HG02610 (cell line): ENCODE measurements at regions not wholly inside any gene's neighbourhood (a gene's known extent, or its start where the extent isn't known, plus 50 kb on each side); places are given as distances from the start of the nearest gene placed in this dataset.
"Not testable (repeated sequence)": the region's sequence is repeated elsewhere in the genome, so short reads cannot be mapped to it uniquely, and the experiment has no call there.

ENCODE experiments used
- ATAC-seq: cut with Tn5 transposase; IDR thresholded peaks from one replicate; pipeline ENCODE4 v1.9.1; 2021; ENCODE audit warnings: mild to moderate bottlenecking, moderate library complexity; ENCODE audit not compliant: unreplicated experiment

DNA sequence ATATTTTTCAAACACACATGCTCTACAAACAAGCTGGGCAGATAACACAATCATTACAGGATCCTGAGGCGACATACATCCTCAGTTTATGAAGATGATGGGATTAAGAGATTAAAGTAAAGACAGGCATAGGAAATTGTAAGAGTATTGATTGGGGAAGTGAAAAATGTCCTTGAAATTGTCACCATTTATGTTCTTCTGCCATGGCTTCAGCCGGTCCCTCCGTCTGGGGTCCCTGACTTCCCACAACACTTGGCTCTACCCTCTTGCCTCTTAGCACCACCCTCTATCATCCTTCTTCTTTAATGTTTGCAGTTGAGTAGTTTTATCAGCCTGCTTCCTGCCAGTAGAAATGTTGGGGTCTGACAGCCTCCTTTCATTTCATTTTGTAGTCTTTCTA, 244.4 kb downstream of the DAD1 start:
- ATAC-seq = no peak

GRCh38 chr14:22344209-22344608, 244.8 kb downstream of the DAD1 start:
- not testable (repeated sequence) for ATAC-seq

GRCh38 chr14:22341049-22341448, 248.0 kb downstream of the DAD1 start:
- no peak for ATAC-seq

DNA sequence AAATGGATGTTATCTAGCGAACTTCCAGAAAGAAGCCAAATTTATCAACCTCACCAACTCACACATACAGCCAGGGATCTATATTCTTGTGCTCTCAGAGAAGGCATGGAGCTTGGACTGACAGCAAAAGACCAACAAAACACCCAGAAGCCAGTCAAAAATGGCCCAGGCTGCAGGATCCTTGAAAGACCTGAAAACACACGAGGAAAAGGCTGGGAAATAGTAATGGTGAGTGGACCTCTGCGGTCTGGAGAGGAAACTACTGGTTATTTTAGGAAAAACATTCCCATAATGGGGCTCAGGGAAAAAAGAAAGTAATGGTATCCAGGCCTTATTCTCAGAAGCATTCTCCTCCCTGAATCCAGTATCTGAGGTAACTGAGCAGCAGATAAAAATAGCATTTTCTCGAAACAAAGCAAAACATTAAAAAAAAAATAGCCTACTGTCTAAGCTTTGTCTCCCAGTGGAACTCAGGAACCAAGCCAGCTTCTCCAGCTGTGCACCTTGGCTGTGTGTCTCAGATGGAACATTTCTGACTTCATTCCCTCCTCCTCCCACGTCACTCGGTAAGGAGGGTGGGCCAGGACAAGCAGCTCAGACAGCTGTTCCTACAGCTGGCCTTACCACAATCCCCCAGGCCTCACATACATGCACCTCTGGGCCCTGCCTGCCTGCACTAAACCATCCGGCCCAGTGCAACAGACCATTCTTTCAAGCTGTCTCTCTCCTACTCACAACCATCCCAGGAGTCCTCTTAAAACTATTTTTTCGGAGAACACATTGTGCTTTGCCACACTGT, 249.9 kb downstream of the DAD1 start:
- no peak for ATAC-seq

DNA sequence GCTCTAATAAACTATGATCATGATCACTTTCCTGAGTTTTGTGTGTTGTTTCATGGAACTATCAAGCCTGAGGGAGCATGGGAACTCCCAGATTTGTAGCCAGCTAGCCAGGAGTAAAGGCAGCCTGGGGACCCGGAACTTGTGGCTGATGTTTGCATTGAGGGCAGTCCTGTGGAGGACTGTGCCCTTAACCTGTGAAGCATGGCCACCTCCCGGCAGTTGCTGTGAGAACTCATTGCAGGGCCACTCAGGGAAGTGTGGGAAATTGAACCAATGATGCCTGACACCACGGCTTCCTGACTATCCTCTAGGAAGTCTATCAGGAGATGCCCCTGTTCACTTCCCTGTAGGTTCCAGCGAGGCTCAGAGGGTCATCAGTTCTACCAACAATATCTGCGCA, 250.6 kb downstream of the DAD1 start:
- no peak for ATAC-seq

DNA sequence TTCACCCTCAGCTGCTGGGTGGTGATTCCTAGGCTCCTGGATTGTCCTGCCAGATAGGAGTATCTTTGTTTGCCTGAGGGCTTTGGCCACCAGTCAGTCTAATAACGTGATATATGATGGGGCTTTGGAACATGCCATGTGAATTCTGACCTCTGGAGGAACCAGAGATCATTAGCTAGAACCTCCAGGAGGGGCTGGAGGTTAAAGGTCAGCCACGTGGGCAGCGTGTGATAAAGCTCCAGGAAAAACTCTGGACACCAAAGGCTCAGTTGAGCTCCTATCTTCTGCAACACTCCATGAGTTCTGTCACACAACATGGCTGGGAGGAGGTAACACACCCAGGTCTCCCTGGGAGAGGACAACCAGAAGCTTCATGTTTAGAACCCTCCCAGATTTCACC, 251.1 kb downstream of the DAD1 start:
- ATAC-seq = no peak

GRCh38 chr14:22337521-22337920, 251.5 kb downstream of the DAD1 start:
- no peak for ATAC-seq

- no peak for ATAC-seq
Measured at GRCh38 chr14:22336031-22336430, 253.0 kb downstream of the DAD1 start.

- no peak for ATAC-seq
Measured at GRCh38 chr14:22334627-22335026, 254.4 kb downstream of the DAD1 start.

DNA sequence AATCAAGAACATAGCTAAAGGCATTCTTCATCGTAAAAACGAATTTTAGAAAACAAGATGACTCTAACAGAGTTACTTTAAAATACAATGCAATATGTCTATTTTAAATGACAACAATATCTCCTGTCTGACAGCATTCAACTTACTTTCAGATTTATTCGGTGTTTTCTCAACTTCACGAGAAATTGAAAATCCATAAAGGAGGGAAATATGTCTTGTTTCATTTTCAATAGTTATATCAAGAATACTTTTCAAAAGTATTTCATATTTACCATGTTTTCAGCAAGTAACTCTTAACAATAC, 254.8 kb downstream of the DAD1 start:
- ATAC-seq = no peak

- peak; percentile 68 for ATAC-seq
Measured at GRCh38 chr14:22333422-22334274, 255.4 kb downstream of the DAD1 start.

GRCh38 chr14:22332686-22333421, 256.2 kb downstream of the DAD1 start:
- no peak for ATAC-seq

GRCh38 chr14:22329371-22329770, 259.7 kb downstream of the DAD1 start:
- ATAC-seq = no peak

DNA sequence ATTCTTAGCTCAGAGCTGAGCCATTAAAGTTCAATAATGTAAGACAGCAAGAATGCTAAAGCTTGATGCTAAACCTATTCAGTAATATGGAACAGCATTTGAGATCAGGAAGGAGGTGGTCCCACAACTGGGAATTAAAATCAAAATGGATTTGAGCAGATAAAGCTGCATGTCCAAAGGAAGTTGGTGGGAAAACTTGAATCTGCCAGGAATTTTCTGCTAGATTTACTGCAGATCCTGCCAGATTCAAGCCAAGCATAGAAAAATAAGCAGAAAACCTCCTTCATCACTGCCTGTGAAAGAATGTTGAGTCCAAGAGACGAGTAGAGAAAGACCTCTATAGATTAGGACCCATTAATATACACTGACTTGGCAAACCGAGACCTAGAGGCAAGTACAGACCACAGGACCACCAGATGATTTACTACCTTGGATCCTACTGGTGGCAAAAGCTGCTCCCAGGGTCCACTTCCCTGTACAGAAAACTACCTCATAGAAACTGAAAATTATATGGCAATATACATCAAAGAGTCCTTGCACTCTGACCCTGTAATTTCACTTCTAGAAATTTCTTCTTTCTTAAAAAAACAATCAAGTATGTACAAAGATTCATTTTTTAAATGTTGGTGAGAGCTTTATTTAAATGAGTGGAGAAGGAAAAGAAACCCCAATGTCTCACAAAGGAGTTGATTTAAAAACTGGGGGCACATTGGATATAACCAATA, 263.2 kb downstream of the DAD1 start:
- no peak for ATAC-seq

DNA sequence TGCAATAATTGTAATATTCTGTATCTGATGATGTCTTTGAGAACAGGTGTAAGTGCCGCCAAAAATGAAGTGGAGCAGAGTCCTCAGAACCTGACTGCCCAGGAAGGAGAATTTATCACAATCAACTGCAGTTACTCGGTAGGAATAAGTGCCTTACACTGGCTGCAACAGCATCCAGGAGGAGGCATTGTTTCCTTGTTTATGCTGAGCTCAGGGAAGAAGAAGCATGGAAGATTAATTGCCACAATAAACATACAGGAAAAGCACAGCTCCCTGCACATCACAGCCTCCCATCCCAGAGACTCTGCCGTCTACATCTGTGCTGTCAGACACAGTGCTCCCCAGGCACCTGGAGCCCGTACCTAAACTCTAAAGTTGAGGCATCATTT, 268.7 kb downstream of the DAD1 start:
- ATAC-seq = no peak

DNA sequence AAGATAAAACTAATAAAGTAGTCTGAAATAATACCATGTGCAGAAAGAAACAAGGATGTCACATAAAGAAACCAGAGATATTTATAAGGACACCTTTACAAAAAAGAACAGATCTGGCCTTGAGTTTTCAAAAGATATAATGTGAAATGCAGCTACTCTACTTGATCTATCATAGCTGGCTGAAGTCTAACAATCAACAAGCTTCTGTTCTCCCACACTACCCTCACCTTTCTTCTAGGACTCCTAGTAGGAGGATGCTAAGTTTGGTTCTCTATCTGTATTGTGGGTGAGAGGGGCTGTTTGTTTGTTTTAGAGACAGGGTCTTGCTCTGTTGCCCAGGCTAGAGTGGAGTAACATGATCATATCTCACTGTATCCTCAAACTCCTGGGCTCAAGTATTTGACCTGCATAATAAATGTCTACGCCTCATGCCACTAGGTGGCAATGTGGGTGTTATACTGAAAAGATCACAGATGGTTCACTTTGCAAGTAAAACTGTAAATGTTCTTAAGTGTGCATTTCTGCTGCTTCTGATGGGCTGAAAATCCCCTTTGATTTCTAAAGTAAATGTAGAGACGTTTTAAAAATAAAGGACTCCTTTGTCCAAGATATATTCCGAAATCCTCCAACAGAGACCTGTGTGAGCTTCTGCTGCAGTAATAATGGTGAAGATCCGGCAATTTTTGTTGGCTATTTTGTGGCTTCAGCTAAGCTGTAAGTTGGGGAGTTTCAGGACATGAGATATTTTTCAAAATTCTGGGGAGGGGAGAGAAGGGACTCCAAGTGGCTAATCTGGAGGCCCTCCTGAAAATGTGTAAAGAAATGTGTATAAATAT, 269.3 kb downstream of the DAD1 start:
- peak; percentile 54 for ATAC-seq

- no peak for ATAC-seq
Measured at GRCh38 chr14:22318951-22319350, 270.1 kb downstream of the DAD1 start.

GRCh38 chr14:22316473-22316872, 272.6 kb downstream of the DAD1 start:
- ATAC-seq = no peak

DNA sequence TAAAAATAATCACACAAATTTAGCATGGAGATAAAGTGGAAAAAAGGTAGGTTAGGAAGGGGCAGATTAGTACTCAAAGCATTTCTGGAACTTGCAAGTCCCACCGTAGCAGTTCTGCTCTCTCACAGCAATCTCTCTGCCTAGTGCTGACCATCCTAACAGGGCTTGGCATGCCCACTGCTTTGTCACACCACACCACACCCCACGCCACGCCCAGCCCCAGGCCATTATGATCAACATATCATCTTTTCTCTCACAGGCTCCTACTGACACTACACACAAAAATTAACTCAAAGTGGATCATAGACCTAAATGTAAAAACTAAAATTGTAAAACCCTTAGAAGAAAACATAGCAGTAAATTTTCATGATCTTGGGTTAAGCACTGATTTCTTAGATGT, 273.7 kb downstream of the DAD1 start:
- ATAC-seq = no peak

- ATAC-seq = peak; percentile 70
Measured at GRCh38 chr14:22314183-22314820, 274.7 kb downstream of the DAD1 start.
